Cardiac fibroblast (primary cell): ENCODE measurements at regions not wholly inside any gene's neighbourhood (a gene's known extent, or its start where the extent isn't known, plus 50 kb on each side); places are given as distances from the start of the nearest gene placed in this dataset.

Experiments
- DNase-seq, 2 donors: peaks; one replicate each; pipeline versions ENCODE4 v3.0.0 to v3.0.0-alpha.2; 2010; ENCODE audit warnings: low read depth in 2 of 2
- H3K4me3 ChIP-seq, 2 donors: replicated peaks in 1 of 2; 1 replicate in 1 of 2; 2 replicates in 1 of 2; pipeline ENCODE4 v1.5.1; 2011; ENCODE audit warnings: low read depth in 2 of 2, low read length in 2 of 2, mild to moderate bottlenecking in 2 of 2, moderate library complexity in 1 of 2
- TF ChIP-seq, protein P1 (sequence below): IDR thresholded peaks from one replicate; pipeline ENCODE4 v1.5.1; 2011; ENCODE audit warnings: low read depth, mild to moderate bottlenecking, low read length, inconsistent platforms

DNA sequence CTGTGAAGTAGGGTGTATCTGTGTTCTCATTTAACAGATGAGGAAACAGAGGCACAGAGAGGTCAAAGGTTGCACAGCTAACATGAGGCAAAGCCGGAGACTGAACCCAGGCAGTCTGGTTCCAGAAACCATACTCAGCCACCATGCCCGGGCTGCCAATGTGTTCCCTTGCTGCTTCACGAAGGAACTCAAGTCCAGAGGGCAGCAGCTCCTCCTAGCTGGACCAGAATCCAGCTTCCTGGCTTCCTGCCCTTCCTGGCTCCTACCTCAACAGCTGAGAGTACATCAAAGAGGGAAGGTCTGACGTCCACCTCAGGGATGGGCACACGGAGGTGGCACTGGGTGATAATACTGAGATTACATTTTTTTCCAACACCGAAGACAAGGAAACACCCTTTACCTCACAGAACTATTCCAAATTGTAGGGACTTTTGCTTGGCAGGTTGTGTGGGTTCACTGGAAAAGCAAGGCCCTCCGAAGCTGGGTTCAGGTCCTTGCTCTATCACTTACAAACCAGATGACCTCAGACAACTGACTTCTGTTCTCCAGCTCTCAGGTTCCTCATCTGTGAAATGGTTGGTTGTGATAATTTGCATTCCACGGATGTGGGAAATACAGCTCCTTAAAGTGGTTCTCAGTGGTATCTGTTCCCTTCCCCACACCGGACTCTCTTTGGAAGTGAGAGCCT is 154.1 kb upstream of the ZMIZ1 start:
- no peak for DNase-seq

DNA sequence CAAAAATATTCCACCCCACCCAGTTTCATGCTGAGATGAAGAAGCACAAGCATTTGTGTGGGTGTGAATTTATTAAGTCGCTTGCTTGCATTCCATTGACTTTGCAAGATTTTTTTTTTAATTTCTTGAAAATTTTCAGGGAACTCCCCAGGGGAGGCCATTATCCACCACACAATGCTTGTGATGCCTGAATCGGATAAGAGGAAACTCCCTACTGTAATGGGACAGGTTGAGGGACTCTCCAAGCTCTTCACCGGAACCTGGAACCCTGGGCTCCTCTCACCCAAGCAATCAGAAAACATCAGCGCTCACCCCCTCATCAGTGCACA is 153.6 kb upstream of the ZMIZ1 start:
- TF ChIP-seq, protein P1, sequence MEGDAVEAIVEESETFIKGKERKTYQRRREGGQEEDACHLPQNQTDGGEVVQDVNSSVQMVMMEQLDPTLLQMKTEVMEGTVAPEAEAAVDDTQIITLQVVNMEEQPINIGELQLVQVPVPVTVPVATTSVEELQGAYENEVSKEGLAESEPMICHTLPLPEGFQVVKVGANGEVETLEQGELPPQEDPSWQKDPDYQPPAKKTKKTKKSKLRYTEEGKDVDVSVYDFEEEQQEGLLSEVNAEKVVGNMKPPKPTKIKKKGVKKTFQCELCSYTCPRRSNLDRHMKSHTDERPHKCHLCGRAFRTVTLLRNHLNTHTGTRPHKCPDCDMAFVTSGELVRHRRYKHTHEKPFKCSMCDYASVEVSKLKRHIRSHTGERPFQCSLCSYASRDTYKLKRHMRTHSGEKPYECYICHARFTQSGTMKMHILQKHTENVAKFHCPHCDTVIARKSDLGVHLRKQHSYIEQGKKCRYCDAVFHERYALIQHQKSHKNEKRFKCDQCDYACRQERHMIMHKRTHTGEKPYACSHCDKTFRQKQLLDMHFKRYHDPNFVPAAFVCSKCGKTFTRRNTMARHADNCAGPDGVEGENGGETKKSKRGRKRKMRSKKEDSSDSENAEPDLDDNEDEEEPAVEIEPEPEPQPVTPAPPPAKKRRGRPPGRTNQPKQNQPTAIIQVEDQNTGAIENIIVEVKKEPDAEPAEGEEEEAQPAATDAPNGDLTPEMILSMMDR: no peak
- DNase-seq: no peak

More for the DNA sequence above, 154.1 kb upstream of the ZMIZ1 start:
- TF ChIP-seq, protein P1: no peak
- no peak overlapping the region for H3K4me3 ChIP-seq

DNA sequence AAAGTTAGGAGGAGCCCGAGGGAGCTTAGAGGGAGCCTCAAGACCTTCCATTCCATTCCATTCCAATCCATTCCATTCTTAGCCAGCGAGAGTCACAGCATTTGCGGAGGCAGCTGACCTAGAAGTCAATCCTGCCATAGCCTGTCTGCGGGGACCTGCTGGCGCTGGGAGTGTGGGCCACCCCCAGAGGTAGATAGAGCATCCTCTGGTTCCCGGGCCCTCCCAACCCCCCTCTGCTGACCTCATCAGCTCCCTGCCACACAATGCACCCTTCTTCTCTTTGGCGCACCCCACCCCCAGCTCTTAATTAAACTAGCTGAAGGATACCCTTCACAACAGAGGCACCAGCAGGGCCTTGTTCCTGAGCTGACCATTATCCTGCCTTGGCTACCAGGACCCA is 152.5 kb upstream of the ZMIZ1 start:
- no peak for DNase-seq
- TF ChIP-seq, protein P1: no peak
- no peak overlapping the region for H3K4me3 ChIP-seq

More for the DNA sequence above, 153.6 kb upstream of the ZMIZ1 start:
- H3K4me3 ChIP-seq: no peak overlapping the region

DNA sequence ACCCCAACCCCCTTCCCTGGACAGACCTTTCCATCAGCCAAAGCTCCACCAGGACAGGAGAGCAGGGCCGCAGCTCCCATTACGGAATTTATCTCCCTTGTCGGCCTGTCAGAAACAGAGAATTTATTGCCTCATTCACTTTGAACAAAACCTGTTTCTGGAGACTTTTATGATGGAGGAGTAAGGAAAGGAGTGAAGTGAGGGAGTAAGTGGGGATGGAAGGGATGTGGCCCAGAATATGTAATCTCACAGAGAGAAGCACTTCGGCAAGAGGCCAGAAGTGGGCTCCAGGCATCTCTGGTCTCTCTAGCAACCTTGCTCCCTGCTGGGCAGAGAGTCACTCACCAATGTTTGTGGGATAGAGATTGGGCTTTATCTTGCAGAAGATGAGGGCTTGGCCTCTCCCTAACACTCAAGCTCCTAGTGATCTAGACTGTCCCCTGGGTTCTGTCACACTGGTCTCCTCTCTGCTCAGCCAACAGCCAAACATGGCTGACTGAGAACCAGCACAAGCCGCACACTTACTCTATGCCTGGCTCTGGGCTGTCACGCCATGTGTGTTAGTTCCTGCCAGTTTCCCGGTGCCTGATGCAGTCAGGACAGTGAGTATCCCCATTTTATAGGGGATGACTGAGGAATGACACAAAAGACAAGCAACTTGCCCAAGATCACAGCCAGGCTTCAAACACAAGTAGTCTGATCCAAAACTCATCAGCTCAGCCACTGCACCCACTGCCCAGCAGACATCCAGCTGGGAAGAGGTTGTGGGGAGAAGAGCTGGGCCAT is 149.4 kb upstream of the ZMIZ1 start:
- DNase-seq: no peak
- TF ChIP-seq, protein P1: no peak

DNA sequence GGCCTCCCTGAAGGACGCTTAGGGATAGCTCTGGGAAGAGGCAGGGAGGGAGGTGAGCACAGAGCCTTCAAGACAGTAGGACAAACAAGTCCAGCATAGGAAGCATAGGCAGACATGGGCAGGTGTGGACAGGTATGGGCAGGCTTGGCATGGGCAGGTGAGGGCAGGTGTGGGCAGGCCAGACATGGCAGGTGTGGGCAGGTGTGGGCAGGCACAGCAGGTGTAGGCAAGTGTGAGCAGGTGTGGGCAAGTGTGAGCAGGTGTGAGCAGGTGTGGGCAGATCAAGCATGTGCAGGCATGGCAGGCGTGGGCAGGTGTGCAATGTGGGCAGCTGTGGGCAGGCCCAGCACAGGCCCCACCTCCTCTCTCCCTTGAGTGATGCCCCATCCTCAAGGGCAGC is 148.8 kb upstream of the ZMIZ1 start:
- no peak overlapping the region for H3K4me3 ChIP-seq
- DNase-seq: no peak
- TF ChIP-seq, protein P1: no peak

More for the DNA sequence above, 149.4 kb upstream of the ZMIZ1 start:
- H3K4me3 ChIP-seq: no peak overlapping the region

DNA sequence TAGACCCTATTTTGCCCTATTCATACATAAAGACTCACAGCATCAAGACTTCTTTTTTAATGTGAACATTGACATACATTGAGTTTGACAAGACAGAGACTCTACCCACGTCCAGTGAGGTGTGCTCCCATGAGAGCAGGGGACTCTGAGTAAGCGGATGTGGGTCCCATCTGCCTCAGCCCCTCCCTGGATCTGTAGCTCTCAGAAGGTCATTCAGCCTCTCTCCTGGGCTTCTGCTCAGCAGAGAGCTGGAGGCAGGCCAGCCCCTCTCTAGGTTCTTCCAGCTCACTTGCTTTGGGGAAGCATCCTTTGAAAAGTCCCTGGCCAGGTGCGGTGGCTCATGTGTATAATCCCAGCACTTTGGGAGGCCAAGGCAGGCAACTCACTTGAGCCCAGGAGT is 146.9 kb upstream of the ZMIZ1 start:
- TF ChIP-seq, protein P1: no peak
- no peak for DNase-seq

More for the DNA sequence above, 146.9 kb upstream of the ZMIZ1 start:
- no peak overlapping the region for H3K4me3 ChIP-seq
